SK-N-SH treated with all-trans-retinoic acid at 6 μM for 48 hours (cell line): ENCODE measurements at regions not wholly inside any gene's neighbourhood (a gene's known extent, or its start where the extent isn't known, plus 50 kb on each side); places are given as distances from the start of the nearest gene placed in this dataset.

Experiments used
- ARNTL ChIP-seq: fragments of 450-650 bp; formaldehyde crosslinking; IDR thresholded peaks from 2 replicates; pipeline ENCODE4 v1.5.0; 2020; ENCODE audit warnings: low read depth, mild to moderate bottlenecking, moderate library complexity, borderline replicate concordance
- BACH2 ChIP-seq: fragments of 250-450 bp; sonication (Bioruptor Pico); IDR thresholded peaks from 2 replicates; pipeline ENCODE4 v1.9.0; 2021; ENCODE audit warnings: mild to moderate bottlenecking, borderline replicate concordance
- ISL1 ChIP-seq: fragments of 250-450 bp; sonication (Bioruptor Pico); IDR thresholded peaks from 2 replicates; pipeline ENCODE4 v2.1.2; 2022; ENCODE audit warnings: mild to moderate bottlenecking, moderate library complexity
- PPARA ChIP-seq: fragments of 250-450 bp; sonication (Bioruptor Pico); IDR thresholded peaks from 2 replicates; pipeline ENCODE4 v1.5.0; 2020; ENCODE audit warnings: mild to moderate bottlenecking, borderline replicate concordance
- TOX ChIP-seq: fragments of 250-450 bp; sonication (Bioruptor Pico); IDR thresholded peaks from 2 replicates; pipeline ENCODE4 v1.8.0; 2021; ENCODE audit warnings: mild to moderate bottlenecking, moderate library complexity, borderline replicate concordance
- ZFP3 ChIP-seq: fragments of 250-450 bp; sonication (Bioruptor Pico); IDR thresholded peaks from 2 replicates; pipeline ENCODE4 v1.5.0; 2020; ENCODE audit warnings: mild to moderate bottlenecking, moderate library complexity
- ZNF70 ChIP-seq: fragments of 450-650 bp; formaldehyde crosslinking; IDR thresholded peaks from 2 replicates; pipeline ENCODE4 v1.5.0; 2020; ENCODE audit warnings: mild to moderate bottlenecking, moderate library complexity
- TF ChIP-seq, protein P1 (sequence below): fragments of 250-450 bp; sonication (Bioruptor Pico); IDR thresholded peaks from 2 replicates; pipeline ENCODE4 v1.5.0; 2020; ENCODE audit warnings: mild to moderate bottlenecking, moderate library complexity
- TF ChIP-seq, protein P2 (sequence below): fragments of 250-450 bp; sonication (Bioruptor Pico); IDR thresholded peaks from 2 replicates; pipeline ENCODE4 v1.8.0; 2020; ENCODE audit warnings: mild to moderate bottlenecking, moderate library complexity, borderline replicate concordance
- TF ChIP-seq, protein P3 (sequence below): fragments of 250-450 bp; sonication (Bioruptor Pico); IDR thresholded peaks from 2 replicates; pipeline ENCODE4 v1.8.0; 2021; ENCODE audit warnings: low read depth, mild to moderate bottlenecking, moderate library complexity, borderline replicate concordance
- TF ChIP-seq, protein P4 (sequence below): fragments of 250-450 bp; sonication (Bioruptor Pico); IDR thresholded peaks from 2 replicates; pipeline ENCODE4 v1.5.1; 2020; ENCODE audit warnings: low read depth, mild to moderate bottlenecking, moderate library complexity

DNA sequence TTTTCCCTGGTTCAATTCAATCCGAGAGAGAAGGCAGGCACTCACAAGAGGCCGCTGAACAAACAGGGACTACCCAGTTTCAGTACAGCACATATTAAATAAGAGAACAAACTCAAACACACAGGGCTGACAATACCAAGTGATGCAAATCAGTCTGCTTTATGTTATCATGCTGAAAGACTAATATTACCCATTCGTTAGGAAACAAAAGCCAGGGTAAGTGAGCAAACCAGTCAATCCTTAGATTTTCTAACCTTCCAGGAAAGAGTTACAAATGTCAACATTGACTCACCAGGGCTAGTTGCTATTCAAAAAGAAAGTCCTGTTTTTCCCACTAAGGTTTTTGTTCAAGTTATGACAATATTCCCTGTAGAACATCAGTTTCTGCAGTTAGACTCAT lies 246.2 kb downstream of the C12orf42 start:
- no peak for TF ChIP-seq ISL1 (CRISPR knock-in tag)
- TF ChIP-seq ARNTL (CRISPR knock-in tag): no peak
- TF ChIP-seq, protein P1, sequence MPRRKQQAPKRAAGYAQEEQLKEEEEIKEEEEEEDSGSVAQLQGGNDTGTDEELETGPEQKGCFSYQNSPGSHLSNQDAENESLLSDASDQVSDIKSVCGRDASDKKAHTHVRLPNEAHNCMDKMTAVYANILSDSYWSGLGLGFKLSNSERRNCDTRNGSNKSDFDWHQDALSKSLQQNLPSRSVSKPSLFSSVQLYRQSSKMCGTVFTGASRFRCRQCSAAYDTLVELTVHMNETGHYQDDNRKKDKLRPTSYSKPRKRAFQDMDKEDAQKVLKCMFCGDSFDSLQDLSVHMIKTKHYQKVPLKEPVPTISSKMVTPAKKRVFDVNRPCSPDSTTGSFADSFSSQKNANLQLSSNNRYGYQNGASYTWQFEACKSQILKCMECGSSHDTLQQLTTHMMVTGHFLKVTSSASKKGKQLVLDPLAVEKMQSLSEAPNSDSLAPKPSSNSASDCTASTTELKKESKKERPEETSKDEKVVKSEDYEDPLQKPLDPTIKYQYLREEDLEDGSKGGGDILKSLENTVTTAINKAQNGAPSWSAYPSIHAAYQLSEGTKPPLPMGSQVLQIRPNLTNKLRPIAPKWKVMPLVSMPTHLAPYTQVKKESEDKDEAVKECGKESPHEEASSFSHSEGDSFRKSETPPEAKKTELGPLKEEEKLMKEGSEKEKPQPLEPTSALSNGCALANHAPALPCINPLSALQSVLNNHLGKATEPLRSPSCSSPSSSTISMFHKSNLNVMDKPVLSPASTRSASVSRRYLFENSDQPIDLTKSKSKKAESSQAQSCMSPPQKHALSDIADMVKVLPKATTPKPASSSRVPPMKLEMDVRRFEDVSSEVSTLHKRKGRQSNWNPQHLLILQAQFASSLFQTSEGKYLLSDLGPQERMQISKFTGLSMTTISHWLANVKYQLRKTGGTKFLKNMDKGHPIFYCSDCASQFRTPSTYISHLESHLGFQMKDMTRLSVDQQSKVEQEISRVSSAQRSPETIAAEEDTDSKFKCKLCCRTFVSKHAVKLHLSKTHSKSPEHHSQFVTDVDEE (CRISPR knock-in tag): no peak
- TF ChIP-seq PPARA: no peak
- TF ChIP-seq ZNF70 (CRISPR knock-in tag): no peak
- TF ChIP-seq, protein P2, sequence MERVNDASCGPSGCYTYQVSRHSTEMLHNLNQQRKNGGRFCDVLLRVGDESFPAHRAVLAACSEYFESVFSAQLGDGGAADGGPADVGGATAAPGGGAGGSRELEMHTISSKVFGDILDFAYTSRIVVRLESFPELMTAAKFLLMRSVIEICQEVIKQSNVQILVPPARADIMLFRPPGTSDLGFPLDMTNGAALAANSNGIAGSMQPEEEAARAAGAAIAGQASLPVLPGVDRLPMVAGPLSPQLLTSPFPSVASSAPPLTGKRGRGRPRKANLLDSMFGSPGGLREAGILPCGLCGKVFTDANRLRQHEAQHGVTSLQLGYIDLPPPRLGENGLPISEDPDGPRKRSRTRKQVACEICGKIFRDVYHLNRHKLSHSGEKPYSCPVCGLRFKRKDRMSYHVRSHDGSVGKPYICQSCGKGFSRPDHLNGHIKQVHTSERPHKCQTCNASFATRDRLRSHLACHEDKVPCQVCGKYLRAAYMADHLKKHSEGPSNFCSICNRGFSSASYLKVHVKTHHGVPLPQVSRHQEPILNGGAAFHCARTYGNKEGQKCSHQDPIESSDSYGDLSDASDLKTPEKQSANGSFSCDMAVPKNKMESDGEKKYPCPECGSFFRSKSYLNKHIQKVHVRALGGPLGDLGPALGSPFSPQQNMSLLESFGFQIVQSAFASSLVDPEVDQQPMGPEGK (CRISPR knock-in tag): no peak
- no peak for TF ChIP-seq TOX (CRISPR knock-in tag)
- TF ChIP-seq BACH2 (CRISPR knock-in tag): no peak
- TF ChIP-seq, protein P3, sequence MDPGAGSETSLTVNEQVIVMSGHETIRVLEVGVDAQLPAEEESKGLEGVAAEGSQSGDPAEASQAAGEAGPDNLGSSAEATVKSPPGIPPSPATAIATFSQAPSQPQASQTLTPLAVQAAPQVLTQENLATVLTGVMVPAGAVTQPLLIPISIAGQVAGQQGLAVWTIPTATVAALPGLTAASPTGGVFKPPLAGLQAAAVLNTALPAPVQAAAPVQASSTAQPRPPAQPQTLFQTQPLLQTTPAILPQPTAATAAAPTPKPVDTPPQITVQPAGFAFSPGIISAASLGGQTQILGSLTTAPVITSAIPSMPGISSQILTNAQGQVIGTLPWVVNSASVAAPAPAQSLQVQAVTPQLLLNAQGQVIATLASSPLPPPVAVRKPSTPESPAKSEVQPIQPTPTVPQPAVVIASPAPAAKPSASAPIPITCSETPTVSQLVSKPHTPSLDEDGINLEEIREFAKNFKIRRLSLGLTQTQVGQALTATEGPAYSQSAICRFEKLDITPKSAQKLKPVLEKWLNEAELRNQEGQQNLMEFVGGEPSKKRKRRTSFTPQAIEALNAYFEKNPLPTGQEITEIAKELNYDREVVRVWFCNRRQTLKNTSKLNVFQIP (CRISPR knock-in tag): no peak
- TF ChIP-seq, protein P4, sequence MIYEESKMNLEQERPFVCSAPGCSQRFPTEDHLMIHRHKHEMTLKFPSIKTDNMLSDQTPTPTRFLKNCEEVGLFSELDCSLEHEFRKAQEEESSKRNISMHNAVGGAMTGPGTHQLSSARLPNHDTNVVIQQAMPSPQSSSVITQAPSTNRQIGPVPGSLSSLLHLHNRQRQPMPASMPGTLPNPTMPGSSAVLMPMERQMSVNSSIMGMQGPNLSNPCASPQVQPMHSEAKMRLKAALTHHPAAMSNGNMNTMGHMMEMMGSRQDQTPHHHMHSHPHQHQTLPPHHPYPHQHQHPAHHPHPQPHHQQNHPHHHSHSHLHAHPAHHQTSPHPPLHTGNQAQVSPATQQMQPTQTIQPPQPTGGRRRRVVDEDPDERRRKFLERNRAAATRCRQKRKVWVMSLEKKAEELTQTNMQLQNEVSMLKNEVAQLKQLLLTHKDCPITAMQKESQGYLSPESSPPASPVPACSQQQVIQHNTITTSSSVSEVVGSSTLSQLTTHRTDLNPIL (CRISPR knock-in tag): no peak
- no peak for TF ChIP-seq ZFP3 (CRISPR knock-in tag)
